ENCODE measurements at regions not wholly inside any gene's neighbourhood (a gene's known extent, or its start where the extent isn't known, plus 50 kb on each side); places are given as distances from the start of the nearest gene placed in this dataset.

DNA sequence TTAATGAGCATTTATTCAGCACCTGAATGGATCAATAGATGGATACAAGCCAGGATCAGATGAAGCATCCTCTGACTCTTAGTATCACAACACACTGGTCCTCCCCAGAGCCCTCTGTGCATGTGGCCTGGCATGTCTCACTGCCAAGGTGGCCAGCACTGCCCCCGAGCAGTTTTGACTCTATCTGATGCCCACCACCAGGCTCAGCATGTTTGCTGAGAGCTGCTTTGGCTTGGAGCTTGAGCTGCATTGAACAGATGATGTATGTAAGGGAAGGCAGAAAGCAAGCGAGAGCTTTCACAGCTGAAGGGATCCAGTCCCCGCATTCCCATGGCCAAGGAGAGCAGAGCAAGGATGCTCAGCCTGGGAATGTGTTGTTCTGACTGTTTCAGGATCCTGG lies 320.3 kb downstream of the BUD13 start:
- Histone ChIP-seq H3K79me2 (replicated peaks; ENCODE audit: insufficient read depth, low read length) (no peaks in the 10 kb centered on the region), H3K36me3 (ENCODE audit: insufficient read depth, low read length) (no peaks in the 10 kb centered on the region), H4K20me1 (ENCODE audit: insufficient read depth) (no peaks in the 10 kb centered on the region), H3K27me3 (ENCODE audit: insufficient read depth, low read depth, low read length) (no peaks in the 10 kb centered on the region), H3K4me3 (ENCODE audit: low read length) (no peak overlapping the region), H3K9me3 (ENCODE audit: low read length) (peaks cover 10% of the 10 kb centered on the region), H3K4me2 (ENCODE audit: low read length) (no peak overlapping the region), H3F3A (ENCODE audit: insufficient read depth, low read length, poor library complexity, severe bottlenecking) (peaks cover 7% of the 10 kb centered on the region), H2AFZ (ENCODE audit: low read depth, low read length) (no peak overlapping the region), H3K9ac (ENCODE audit: low read length) (no peak overlapping the region), H3K27ac (ENCODE audit: low read length) (no peak overlapping the region), H3K9me2 (ENCODE audit: insufficient read depth, low read length) (no peaks in the 10 kb centered on the region)
- TF ChIP-seq POLR2AphosphoS5 (IDR thresholded peaks at IDR 0.05) (no peak), MXI1 (conservative IDR thresholded peaks at IDR 0.05; ENCODE audit: poor library complexity, severe bottlenecking) (no peak), SMC3 (conservative IDR thresholded peaks at IDR 0.05; ENCODE audit: poor library complexity) (no peak), EZH2 (IDR thresholded peaks at IDR 0.05; ENCODE audit: borderline replicate concordance, insufficient read depth, low read length, poor library complexity, severe bottlenecking) (no peak), RAD21 (conservative IDR thresholded peaks at IDR 0.05) (no peak), TAF1 (IDR thresholded peaks at IDR 0.05; ENCODE audit: low read depth) (no peak), EP300 (conservative IDR thresholded peaks at IDR 0.05; ENCODE audit: poor library complexity, severe bottlenecking) (no peak)
- TF ChIP-seq, protein P1, sequence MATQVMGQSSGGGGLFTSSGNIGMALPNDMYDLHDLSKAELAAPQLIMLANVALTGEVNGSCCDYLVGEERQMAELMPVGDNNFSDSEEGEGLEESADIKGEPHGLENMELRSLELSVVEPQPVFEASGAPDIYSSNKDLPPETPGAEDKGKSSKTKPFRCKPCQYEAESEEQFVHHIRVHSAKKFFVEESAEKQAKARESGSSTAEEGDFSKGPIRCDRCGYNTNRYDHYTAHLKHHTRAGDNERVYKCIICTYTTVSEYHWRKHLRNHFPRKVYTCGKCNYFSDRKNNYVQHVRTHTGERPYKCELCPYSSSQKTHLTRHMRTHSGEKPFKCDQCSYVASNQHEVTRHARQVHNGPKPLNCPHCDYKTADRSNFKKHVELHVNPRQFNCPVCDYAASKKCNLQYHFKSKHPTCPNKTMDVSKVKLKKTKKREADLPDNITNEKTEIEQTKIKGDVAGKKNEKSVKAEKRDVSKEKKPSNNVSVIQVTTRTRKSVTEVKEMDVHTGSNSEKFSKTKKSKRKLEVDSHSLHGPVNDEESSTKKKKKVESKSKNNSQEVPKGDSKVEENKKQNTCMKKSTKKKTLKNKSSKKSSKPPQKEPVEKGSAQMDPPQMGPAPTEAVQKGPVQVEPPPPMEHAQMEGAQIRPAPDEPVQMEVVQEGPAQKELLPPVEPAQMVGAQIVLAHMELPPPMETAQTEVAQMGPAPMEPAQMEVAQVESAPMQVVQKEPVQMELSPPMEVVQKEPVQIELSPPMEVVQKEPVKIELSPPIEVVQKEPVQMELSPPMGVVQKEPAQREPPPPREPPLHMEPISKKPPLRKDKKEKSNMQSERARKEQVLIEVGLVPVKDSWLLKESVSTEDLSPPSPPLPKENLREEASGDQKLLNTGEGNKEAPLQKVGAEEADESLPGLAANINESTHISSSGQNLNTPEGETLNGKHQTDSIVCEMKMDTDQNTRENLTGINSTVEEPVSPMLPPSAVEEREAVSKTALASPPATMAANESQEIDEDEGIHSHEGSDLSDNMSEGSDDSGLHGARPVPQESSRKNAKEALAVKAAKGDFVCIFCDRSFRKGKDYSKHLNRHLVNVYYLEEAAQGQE (IDR thresholded peaks at IDR 0.05; ENCODE audit: borderline replicate concordance) = no peak
- TF ChIP-seq, protein P2, sequence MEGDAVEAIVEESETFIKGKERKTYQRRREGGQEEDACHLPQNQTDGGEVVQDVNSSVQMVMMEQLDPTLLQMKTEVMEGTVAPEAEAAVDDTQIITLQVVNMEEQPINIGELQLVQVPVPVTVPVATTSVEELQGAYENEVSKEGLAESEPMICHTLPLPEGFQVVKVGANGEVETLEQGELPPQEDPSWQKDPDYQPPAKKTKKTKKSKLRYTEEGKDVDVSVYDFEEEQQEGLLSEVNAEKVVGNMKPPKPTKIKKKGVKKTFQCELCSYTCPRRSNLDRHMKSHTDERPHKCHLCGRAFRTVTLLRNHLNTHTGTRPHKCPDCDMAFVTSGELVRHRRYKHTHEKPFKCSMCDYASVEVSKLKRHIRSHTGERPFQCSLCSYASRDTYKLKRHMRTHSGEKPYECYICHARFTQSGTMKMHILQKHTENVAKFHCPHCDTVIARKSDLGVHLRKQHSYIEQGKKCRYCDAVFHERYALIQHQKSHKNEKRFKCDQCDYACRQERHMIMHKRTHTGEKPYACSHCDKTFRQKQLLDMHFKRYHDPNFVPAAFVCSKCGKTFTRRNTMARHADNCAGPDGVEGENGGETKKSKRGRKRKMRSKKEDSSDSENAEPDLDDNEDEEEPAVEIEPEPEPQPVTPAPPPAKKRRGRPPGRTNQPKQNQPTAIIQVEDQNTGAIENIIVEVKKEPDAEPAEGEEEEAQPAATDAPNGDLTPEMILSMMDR (IDR thresholded peaks at IDR 0.05; ENCODE audit: poor library complexity, severe bottlenecking) = no peak

DNA sequence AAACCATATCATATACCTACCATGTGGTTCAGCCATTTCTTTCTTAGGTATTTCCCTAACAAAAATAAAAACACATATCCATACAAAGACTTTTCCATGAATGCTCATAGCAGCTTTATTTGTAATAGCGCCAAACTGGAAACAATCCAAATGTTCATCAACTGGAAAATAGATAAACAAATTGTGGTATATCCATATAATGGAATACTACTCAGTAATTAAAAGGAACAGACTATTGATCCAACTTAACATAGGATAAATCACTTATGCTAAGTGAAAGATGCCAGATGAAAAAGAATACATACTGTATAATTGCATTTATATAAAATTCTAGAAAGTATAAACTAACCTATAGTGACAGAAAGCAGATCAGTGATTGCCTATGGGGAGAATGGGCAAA lies 323.3 kb downstream of the BUD13 start:
- H3K79me2 ChIP-seq (replicated peaks; ENCODE audit: insufficient read depth, low read length) = no peaks in the 10 kb centered on the region
- no peak overlapping the region for H3K4me3 ChIP-seq (ENCODE audit: low read length)
- H3F3A ChIP-seq (ENCODE audit: insufficient read depth, low read length, poor library complexity, severe bottlenecking) = no peaks in the 10 kb centered on the region
- no peaks in the 10 kb centered on the region for H3K36me3 ChIP-seq (ENCODE audit: insufficient read depth, low read length)
- no peak overlapping the region for H3K9ac ChIP-seq (ENCODE audit: low read length)
- peaks cover 10% of the 10 kb centered on the region for H3K9me3 ChIP-seq (ENCODE audit: low read length)
- no peaks in the 10 kb centered on the region for H3K9me2 ChIP-seq (ENCODE audit: insufficient read depth, low read length)
- TF ChIP-seq, protein P2 (IDR thresholded peaks at IDR 0.05; ENCODE audit: poor library complexity, severe bottlenecking) = no peak
- no peak overlapping the region for H3K27ac ChIP-seq (ENCODE audit: low read length)
- no peaks in the 10 kb centered on the region for H4K20me1 ChIP-seq (ENCODE audit: insufficient read depth)
- H3K27me3 ChIP-seq (ENCODE audit: insufficient read depth, low read depth, low read length) = no peaks in the 10 kb centered on the region
- no peak overlapping the region for H3K4me2 ChIP-seq (ENCODE audit: low read length)
- no peak overlapping the region for H2AFZ ChIP-seq (ENCODE audit: low read depth, low read length)

Measured in neural cell (in vitro differentiated cells).